Neutrophil (primary cell): ENCODE measurements at regions not wholly inside any gene's neighbourhood (a gene's known extent, or its start where the extent isn't known, plus 50 kb on each side); places are given as distances from the start of the nearest gene placed in this dataset.

Experiments
- H3K27ac ChIP-seq: fragments of 200-600 bp; sonication (generic); 2 replicates; pipeline ENCODE4 v1.5.1; 2016; ENCODE audit warnings: mild to moderate bottlenecking, moderate library complexity
- H3K27me3 ChIP-seq: fragments of 200-600 bp; sonication (generic); 2 replicates; pipeline ENCODE4 v1.6.0; 2016; ENCODE audit warnings: mild to moderate bottlenecking
- H3K36me3 ChIP-seq: fragments of 200-600 bp; sonication (generic); 2 replicates; pipeline ENCODE4 v1.5.1; 2017
- H3K4me1 ChIP-seq, 2 experiments: fragments of 200-600 bp in 1 of 2; sonication (generic) in 1 of 2; 1 replicate in 1 of 2; 2 replicates in 1 of 2; pipeline versions ENCODE4 v1.5.1 to v1.6.1; 2013 to 2016; ENCODE audit warnings: low read depth in 1 of 2, low read length in 1 of 2, mild to moderate bottlenecking in 1 of 2, moderate library complexity in 1 of 2; ENCODE audit not compliant: control insufficient read depth in 1 of 2, insufficient read depth in 1 of 2
- H3K4me3 ChIP-seq, 2 experiments: fragments of 200-600 bp in 1 of 2; sonication (generic) in 1 of 2; 1 replicate in 1 of 2; 2 replicates in 1 of 2; pipeline ENCODE4 v1.5.1; 2013 to 2016; ENCODE audit warnings: low read depth in 1 of 2, low read length in 1 of 2, mild to moderate bottlenecking in 1 of 2, moderate library complexity in 1 of 2
- H3K9me3 ChIP-seq: fragments of 200-600 bp; sonication (generic); 2 replicates; pipeline ENCODE4 v1.5.1; 2016
- CTCF ChIP-seq: fragments of 200-600 bp; sonication (generic); IDR thresholded peaks from 2 replicates; pipeline ENCODE4 v1.5.1; 2016; ENCODE audit warnings: antibody characterized with exemption

GRCh38 chr21:27268290-27268689, 301.4 kb upstream of the ADAMTS5 start:
- Histone ChIP-seq H3K27me3 (no peaks in the 10 kb centered on the region), H3K36me3 (no peaks in the 10 kb centered on the region), H3K4me1 (no peaks in the 10 kb centered on the region), H3K9me3 (no peaks in the 10 kb centered on the region), H3K4me3 (no peak overlapping the region), H3K27ac (no peak overlapping the region)
- TF ChIP-seq CTCF, result no peak

GRCh38 chr21:27265949-27266348, 299.1 kb upstream of the ADAMTS5 start:
- no peak for TF ChIP-seq CTCF
- no peak overlapping the region for H3K4me3 ChIP-seq
- H3K4me1 ChIP-seq, result no peaks in the 10 kb centered on the region
- no peaks in the 10 kb centered on the region for H3K36me3 ChIP-seq
- H3K27ac ChIP-seq, result no peak overlapping the region
- no peaks in the 10 kb centered on the region for H3K9me3 ChIP-seq
- H3K27me3 ChIP-seq, result no peaks in the 10 kb centered on the region

- Histone ChIP-seq H3K36me3 (no peaks in the 10 kb centered on the region), H3K4me1 (no peaks in the 10 kb centered on the region), H3K27me3 (no peaks in the 10 kb centered on the region), H3K27ac (no peak overlapping the region), H3K4me3 (no peak overlapping the region), H3K9me3 (no peaks in the 10 kb centered on the region)
- no peak for TF ChIP-seq CTCF
Measured at GRCh38 chr21:27265492-27265891, 298.6 kb upstream of the ADAMTS5 start.

- no peak overlapping the region for H3K27ac ChIP-seq
- H3K4me3 ChIP-seq, result no peak overlapping the region
- no peaks in the 10 kb centered on the region for H3K4me1 ChIP-seq
- no peaks in the 10 kb centered on the region for H3K9me3 ChIP-seq
- H3K36me3 ChIP-seq, result no peaks in the 10 kb centered on the region
- H3K27me3 ChIP-seq, result no peaks in the 10 kb centered on the region
- no peak for TF ChIP-seq CTCF
Measured at GRCh38 chr21:27261676-27262075, 294.8 kb upstream of the ADAMTS5 start.

- no peaks in the 10 kb centered on the region for H3K27me3 ChIP-seq
Measured at GRCh38 chr21:27260728-27261127, 293.8 kb upstream of the ADAMTS5 start.

More at GRCh38 chr21:27260728-27261127, 293.8 kb upstream of the ADAMTS5 start:
- H3K4me1 ChIP-seq, result no peaks in the 10 kb centered on the region
- no peak overlapping the region for H3K4me3 ChIP-seq
- no peaks in the 10 kb centered on the region for H3K36me3 ChIP-seq
- no peak for TF ChIP-seq CTCF
- no peaks in the 10 kb centered on the region for H3K9me3 ChIP-seq
- H3K27ac ChIP-seq, result no peak overlapping the region
